Smooth muscle cell (in vitro differentiated cells): ENCODE measurements at regions not wholly inside any gene's neighbourhood (a gene's known extent, or its start where the extent isn't known, plus 50 kb on each side); places are given as distances from the start of the nearest gene placed in this dataset.

Experiments used
- DNase-seq: peaks from one replicate; lab custom pipeline; 2025; ENCODE audit not compliant: unreplicated experiment; lab: John Stamatoyannopoulos, UW
- H2AFZ ChIP-seq: fragments of 200-600 bp; sonication (generic); 2 replicates; pipeline ENCODE4 v1.6.0; 2016; ENCODE audit warnings: antibody characterized with exemption, low read depth, mild to moderate bottlenecking
- H3F3A ChIP-seq: fragments of 200-600 bp; sonication (generic); 2 replicates; pipeline ENCODE4 v1.6.0; 2017; ENCODE audit warnings: antibody characterized with exemption, low read depth
- H3K27ac ChIP-seq: fragments of 200-600 bp; sonication (generic); 2 replicates; pipeline ENCODE4 v1.5.1; 2016; ENCODE audit warnings: low read depth, mild to moderate bottlenecking
- H3K27me3 ChIP-seq: fragments of 200-600 bp; sonication (generic); 2 replicates; pipeline ENCODE4 v1.6.1; 2016; ENCODE audit warnings: low read depth, mild to moderate bottlenecking
- H3K36me3 ChIP-seq: fragments of 200-600 bp; sonication (generic); 2 replicates; pipeline ENCODE4 v1.5.1; 2016; ENCODE audit warnings: low read depth
- H3K4me1 ChIP-seq: fragments of 200-600 bp; sonication (generic); 2 replicates; pipeline ENCODE4 v1.5.1; 2016; ENCODE audit warnings: low read depth
- H3K4me2 ChIP-seq: fragments of 200-600 bp; sonication (generic); 2 replicates; pipeline ENCODE4 v1.6.0; 2016; ENCODE audit warnings: mild to moderate bottlenecking
- H3K4me3 ChIP-seq: fragments of 200-600 bp; sonication (generic); 2 replicates; pipeline ENCODE4 v1.5.1; 2016; ENCODE audit warnings: mild to moderate bottlenecking
- H3K79me2 ChIP-seq: fragments of 200-600 bp; sonication (generic); 2 replicates; pipeline ENCODE4 v1.6.0; 2016; ENCODE audit warnings: low read depth, mild to moderate bottlenecking
- H3K9ac ChIP-seq: fragments of 200-600 bp; sonication (generic); 2 replicates; pipeline ENCODE4 v1.6.0; 2016; ENCODE audit warnings: low read depth
- H3K9me3 ChIP-seq: fragments of 200-600 bp; sonication (generic); replicated peaks from 2 replicates; pipeline ENCODE4 v1.5.1; 2016; ENCODE audit warnings: low read depth
- H4K20me1 ChIP-seq: fragments of 200-600 bp; sonication (generic); 2 replicates; pipeline ENCODE4 v1.6.0; 2016; ENCODE audit warnings: low read depth
- WGBS: methylation state at CpG from one replicate; pipeline ENCODE4 v1.1.7; 2016; ENCODE audit warnings: low lambda C conversion rate; 5-methylcytosine and 5-hydroxymethylcytosine counted together
- TF ChIP-seq, protein P1 (sequence below): fragments of 200-600 bp; sonication (generic); IDR thresholded peaks from 2 replicates; pipeline ENCODE4 v1.5.1; 2017; ENCODE audit warnings: borderline replicate concordance, mild to moderate bottlenecking, antibody characterized with exemption; ENCODE audit not compliant: insufficient read depth, poor library complexity, severe bottlenecking

DNA sequence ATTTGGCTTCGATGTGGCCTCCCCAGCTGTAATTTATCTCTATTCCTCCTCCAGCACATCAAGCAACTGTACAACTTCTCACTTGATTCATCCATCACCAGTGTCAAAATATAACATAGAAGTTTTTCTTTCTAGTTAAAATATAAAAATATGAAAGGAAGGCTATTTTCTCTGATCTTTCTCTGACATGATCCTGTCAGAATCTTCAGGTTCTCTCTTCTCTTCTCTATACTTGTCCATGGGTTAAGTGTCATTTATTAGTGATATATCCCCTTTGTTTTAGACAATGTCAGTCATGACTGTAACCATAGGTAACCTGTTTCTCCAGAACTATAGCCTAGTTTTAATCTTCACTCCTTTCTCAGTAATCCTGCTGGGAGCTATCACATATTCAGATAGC is 132.5 kb upstream of the G2E3 start:
- TF ChIP-seq, protein P1, sequence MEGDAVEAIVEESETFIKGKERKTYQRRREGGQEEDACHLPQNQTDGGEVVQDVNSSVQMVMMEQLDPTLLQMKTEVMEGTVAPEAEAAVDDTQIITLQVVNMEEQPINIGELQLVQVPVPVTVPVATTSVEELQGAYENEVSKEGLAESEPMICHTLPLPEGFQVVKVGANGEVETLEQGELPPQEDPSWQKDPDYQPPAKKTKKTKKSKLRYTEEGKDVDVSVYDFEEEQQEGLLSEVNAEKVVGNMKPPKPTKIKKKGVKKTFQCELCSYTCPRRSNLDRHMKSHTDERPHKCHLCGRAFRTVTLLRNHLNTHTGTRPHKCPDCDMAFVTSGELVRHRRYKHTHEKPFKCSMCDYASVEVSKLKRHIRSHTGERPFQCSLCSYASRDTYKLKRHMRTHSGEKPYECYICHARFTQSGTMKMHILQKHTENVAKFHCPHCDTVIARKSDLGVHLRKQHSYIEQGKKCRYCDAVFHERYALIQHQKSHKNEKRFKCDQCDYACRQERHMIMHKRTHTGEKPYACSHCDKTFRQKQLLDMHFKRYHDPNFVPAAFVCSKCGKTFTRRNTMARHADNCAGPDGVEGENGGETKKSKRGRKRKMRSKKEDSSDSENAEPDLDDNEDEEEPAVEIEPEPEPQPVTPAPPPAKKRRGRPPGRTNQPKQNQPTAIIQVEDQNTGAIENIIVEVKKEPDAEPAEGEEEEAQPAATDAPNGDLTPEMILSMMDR: no peak
- 91% methylated on average over 1 of the region's 1 CpG for WGBS
- DNase-seq: no peak

GRCh38 chr14:30427401-30427800 is 131.6 kb upstream of the G2E3 start:
- Histone ChIP-seq H2AFZ (no peak overlapping the region), H3K27ac (no peak overlapping the region), H3F3A (no peaks in the 10 kb centered on the region), H3K36me3 (no peaks in the 10 kb centered on the region), H3K4me2 (no peak overlapping the region), H3K27me3 (no peaks in the 10 kb centered on the region), H3K4me1 (no peaks in the 10 kb centered on the region), H3K9ac (no peak overlapping the region), H4K20me1 (no peaks in the 10 kb centered on the region), H3K79me2 (no peaks in the 10 kb centered on the region), H3K9me3 (no peaks in the 10 kb centered on the region), H3K4me3 (no peak overlapping the region)
- 81% methylated on average over 2 of the region's 2 CpGs for WGBS
- no peak for DNase-seq
- TF ChIP-seq, protein P1: no peak

More for the DNA sequence above, 132.5 kb upstream of the G2E3 start:
- Histone ChIP-seq H2AFZ (no peak overlapping the region), H3K4me1 (no peaks in the 10 kb centered on the region), H3K4me2 (no peak overlapping the region), H3K79me2 (no peaks in the 10 kb centered on the region), H3F3A (no peaks in the 10 kb centered on the region), H3K9me3 (no peaks in the 10 kb centered on the region), H3K36me3 (no peaks in the 10 kb centered on the region), H3K27ac (no peak overlapping the region), H3K27me3 (no peaks in the 10 kb centered on the region), H4K20me1 (no peaks in the 10 kb centered on the region), H3K9ac (no peak overlapping the region), H3K4me3 (no peak overlapping the region)

- Histone ChIP-seq H3K36me3 (no peaks in the 10 kb centered on the region), H3K9ac (no peak overlapping the region), H3K79me2 (no peaks in the 10 kb centered on the region), H3F3A (no peaks in the 10 kb centered on the region), H3K27me3 (no peaks in the 10 kb centered on the region), H3K4me2 (no peak overlapping the region), H4K20me1 (no peaks in the 10 kb centered on the region), H3K27ac (no peak overlapping the region), H3K4me3 (no peak overlapping the region), H3K4me1 (peaks cover 4% of the 10 kb centered on the region), H3K9me3 (no peaks in the 10 kb centered on the region), H2AFZ (no peak overlapping the region)
- DNase-seq: no peak
- TF ChIP-seq, protein P1: no peak
Observed at GRCh38 chr14:30427846-30428245, 131.1 kb upstream of the G2E3 start.

GRCh38 chr14:30431552-30431951 is 127.4 kb upstream of the G2E3 start:
- Histone ChIP-seq H3K27ac (no peak overlapping the region), H3K27me3 (no peaks in the 10 kb centered on the region), H3K9me3 (no peaks in the 10 kb centered on the region), H3K4me2 (no peak overlapping the region), H3K4me3 (no peak overlapping the region), H3K9ac (no peak overlapping the region), H3K36me3 (no peaks in the 10 kb centered on the region), H2AFZ (no peak overlapping the region), H4K20me1 (no peaks in the 10 kb centered on the region), H3F3A (no peaks in the 10 kb centered on the region), H3K4me1 (peaks cover 9% of the 10 kb centered on the region), H3K79me2 (no peaks in the 10 kb centered on the region)
- TF ChIP-seq, protein P1: no peak
- WGBS: 72% methylated on average over 1 of the region's 1 CpG
- DNase-seq: no peak
